Stimulated activated CD4-positive, alpha-beta T cell treated with anti-CD3 and anti-CD28 coated beads, Interleukin-4, amount 100 ng/mL, for 48 hours (primary cell): ENCODE measurements at regions not wholly inside any gene's neighbourhood (a gene's known extent, or its start where the extent isn't known, plus 50 kb on each side); places are given as distances from the start of the nearest gene placed in this dataset.
"Not testable (repeated sequence)": the region's sequence is repeated elsewhere in the genome, so short reads cannot be mapped to it uniquely, and the experiment has no call there.

Experiments
- DNase-seq, 2 donors: peaks; one replicate each; pipeline ENCODE4 v3.0.0-alpha.2; 2020; ENCODE audit warnings: low read depth in 2 of 2

GRCh38 chr3:135633078-135633477 is 332.4 kb upstream of the PPP2R3A start:
- DNase-seq: no peak

- DNase-seq: no peak
Measured at GRCh38 chr3:135636596-135636995, 328.9 kb upstream of the PPP2R3A start.

GRCh38 chr3:135637013-135637412 is 328.5 kb upstream of the PPP2R3A start:
- DNase-seq: no peak

- no peak for DNase-seq
Measured at GRCh38 chr3:135641761-135642160, 323.8 kb upstream of the PPP2R3A start.

GRCh38 chr3:135645541-135645940 is 320.0 kb upstream of the PPP2R3A start:
- no peak for DNase-seq

GRCh38 chr3:135646873-135647272 is 318.7 kb upstream of the PPP2R3A start:
- DNase-seq: no peak

- DNase-seq: no peak
Measured at GRCh38 chr3:135649361-135649760, 316.2 kb upstream of the PPP2R3A start.

- no peak for DNase-seq
Measured at GRCh38 chr3:135650309-135650708, 315.2 kb upstream of the PPP2R3A start.

GRCh38 chr3:135652388-135652787 is 313.1 kb upstream of the PPP2R3A start:
- no peak for DNase-seq

- DNase-seq: no peak
Measured at GRCh38 chr3:135655328-135655727, 310.2 kb upstream of the PPP2R3A start.

- DNase-seq: not testable (repeated sequence)
Measured at GRCh38 chr3:135658451-135658850, 307.1 kb upstream of the PPP2R3A start.

GRCh38 chr3:135667061-135667460 is 298.5 kb upstream of the PPP2R3A start:
- no peak for DNase-seq

- no peak for DNase-seq
Measured at GRCh38 chr3:135674508-135674907, 291.0 kb upstream of the PPP2R3A start.

- DNase-seq: no peak
Measured at GRCh38 chr3:135678386-135678785, 287.1 kb upstream of the PPP2R3A start.

GRCh38 chr3:135688003-135688402 is 277.5 kb upstream of the PPP2R3A start:
- no peak for DNase-seq

GRCh38 chr3:135690664-135691063 is 274.9 kb upstream of the PPP2R3A start:
- DNase-seq: no peak

GRCh38 chr3:135691240-135691639 is 274.3 kb upstream of the PPP2R3A start:
- no peak for DNase-seq

GRCh38 chr3:135694142-135694541 is 271.4 kb upstream of the PPP2R3A start:
- no peak for DNase-seq

GRCh38 chr3:135699741-135700140 is 265.8 kb upstream of the PPP2R3A start:
- DNase-seq: no peak

- DNase-seq: no peak
Measured at GRCh38 chr3:135706758-135707375, 258.7 kb upstream of the PPP2R3A start.

- DNase-seq: no peak
Measured at GRCh38 chr3:135719449-135719848, 246.1 kb upstream of the PPP2R3A start.

- no peak for DNase-seq
Measured at GRCh38 chr3:135728007-135728721, 237.4 kb upstream of the PPP2R3A start.

GRCh38 chr3:135731546-135731945 is 234.0 kb upstream of the PPP2R3A start:
- no peak for DNase-seq

- DNase-seq: peak; percentile 2 to 11
Measured at GRCh38 chr3:135736740-135737139, 228.8 kb upstream of the PPP2R3A start.
